Activated naive CD4-positive, alpha-beta T cell treated with Interleukin-2 at 50 U/mL for 16 hours (primary cell): ENCODE measurements at regions not wholly inside any gene's neighbourhood (a gene's known extent, or its start where the extent isn't known, plus 50 kb on each side); places are given as distances from the start of the nearest gene placed in this dataset.

ENCODE experiments used
- DNase-seq: peaks from one replicate; pipeline ENCODE4 v3.0.0-alpha.2; 2020

- no peak for DNase-seq
Measured at GRCh38 chr1:239606850-239607400, 220.6 kb downstream of the CHRM3 start.

GRCh38 chr1:239608469-239608868 is 222.1 kb downstream of the CHRM3 start:
- DNase-seq, result no peak

- DNase-seq, result no peak
Measured at GRCh38 chr1:239612379-239612778, 226.0 kb downstream of the CHRM3 start.

- DNase-seq, result no peak
Measured at GRCh38 chr1:239616673-239617072, 230.3 kb downstream of the CHRM3 start.

GRCh38 chr1:239617259-239617658 is 230.9 kb downstream of the CHRM3 start:
- DNase-seq, result no peak

- DNase-seq, result no peak
Measured at GRCh38 chr1:239617731-239618130, 231.4 kb downstream of the CHRM3 start.

GRCh38 chr1:239619190-239619589 is 232.8 kb downstream of the CHRM3 start:
- DNase-seq, result no peak

GRCh38 chr1:239630767-239631166 is 244.4 kb downstream of the CHRM3 start:
- DNase-seq, result no peak

GRCh38 chr1:239633432-239633831 is 247.1 kb downstream of the CHRM3 start:
- DNase-seq, result no peak

GRCh38 chr1:239635276-239635675 is 248.9 kb downstream of the CHRM3 start:
- no peak for DNase-seq

GRCh38 chr1:239636347-239636746 is 250.0 kb downstream of the CHRM3 start:
- no peak for DNase-seq

GRCh38 chr1:239644604-239645003 is 258.2 kb downstream of the CHRM3 start:
- no peak for DNase-seq

GRCh38 chr1:239647045-239647444 is 260.7 kb downstream of the CHRM3 start:
- no peak for DNase-seq

GRCh38 chr1:239647964-239648632 is 261.7 kb downstream of the CHRM3 start:
- DNase-seq, result no peak

- DNase-seq, result no peak
Measured at GRCh38 chr1:239655023-239655422, 268.7 kb downstream of the CHRM3 start.

GRCh38 chr1:239657291-239657690 is 270.9 kb downstream of the CHRM3 start:
- no peak for DNase-seq

- no peak for DNase-seq
Measured at GRCh38 chr1:239662950-239663349, 276.6 kb downstream of the CHRM3 start.

- no peak for DNase-seq
Measured at GRCh38 chr1:239672256-239672655, 285.9 kb downstream of the CHRM3 start.

GRCh38 chr1:239675735-239676134 is 289.4 kb downstream of the CHRM3 start:
- no peak for DNase-seq

GRCh38 chr1:239676522-239677273 is 290.3 kb downstream of the CHRM3 start:
- no peak for DNase-seq

GRCh38 chr1:239677362-239677761 is 291.0 kb downstream of the CHRM3 start:
- DNase-seq, result no peak

- DNase-seq, result no peak
Measured at GRCh38 chr1:239678181-239678580, 291.8 kb downstream of the CHRM3 start.

- no peak for DNase-seq
Measured at GRCh38 chr1:239682046-239682445, 295.7 kb downstream of the CHRM3 start.

- DNase-seq, result no peak
Measured at GRCh38 chr1:239682960-239683359, 296.6 kb downstream of the CHRM3 start.
